Dendritic cell treated with granulocyte-macrophage colony-stimulating factor and Interleukin-4, amounts not matched to agents 40 ng/mL and 50 ng/mL, for 4 days (primary cell): ENCODE measurements at regions not wholly inside any gene's neighbourhood (a gene's known extent, or its start where the extent isn't known, plus 50 kb on each side); places are given as distances from the start of the nearest gene placed in this dataset.

Source experiments
- H3K27ac Mint-ChIP-seq: one replicate; pipeline ENCODE4 v1.8.0; 2022; ENCODE audit warnings: mild to moderate bottlenecking, mixed read lengths
- H3K27me3 Mint-ChIP-seq: one replicate; pipeline ENCODE4 v1.8.0; 2022; ENCODE audit warnings: mild to moderate bottlenecking, mixed read lengths
- H3K36me3 Mint-ChIP-seq: one replicate; pipeline ENCODE4 v1.8.0; 2022; ENCODE audit warnings: low read depth, mixed read lengths
- H3K4me1 Mint-ChIP-seq: one replicate; pipeline ENCODE4 v1.8.0; 2022; ENCODE audit warnings: low read depth, mixed read lengths
- H3K4me3 Mint-ChIP-seq: one replicate; pipeline ENCODE4 v1.8.0; 2022; ENCODE audit warnings: mild to moderate bottlenecking, moderate library complexity, mixed read lengths
- H3K9me3 Mint-ChIP-seq: one replicate; pipeline ENCODE4 v1.8.0; 2022; ENCODE audit warnings: mixed read lengths
- intact Hi-C: fragments of 100-400 bp; cut with micrococcal nuclease; formaldehyde crosslinking; loops from one replicate; pipeline ENCODE4 v1.15.0; 2022

GRCh38 chr1:54464031-54464476 is 57.9 kb upstream of the SSBP3 start:
- Mint-ChIP-seq H3K27me3 (no peaks in the 10 kb centered on the region), H3K27ac (peak overlapping the region; percentile 76), H3K4me3 (no peak overlapping the region), H3K4me1 (peaks cover 57% of the 10 kb centered on the region), H3K36me3 (no peaks in the 10 kb centered on the region), H3K9me3 (no peaks in the 10 kb centered on the region)
- intact Hi-C loops: no loop called here

GRCh38 chr1:54463259-54464030 is 57.3 kb upstream of the SSBP3 start:
- Mint-ChIP-seq H3K36me3 (no peaks in the 10 kb centered on the region), H3K9me3 (no peaks in the 10 kb centered on the region), H3K27me3 (no peaks in the 10 kb centered on the region), H3K27ac (peak overlapping the region; percentile 76), H3K4me1 (peaks cover 58% of the 10 kb centered on the region), H3K4me3 (no peak overlapping the region)
- intact Hi-C loops: no loop called here

- Mint-ChIP-seq H3K4me1 (peaks cover 63% of the 10 kb centered on the region), H3K4me3 (no peak overlapping the region), H3K9me3 (no peaks in the 10 kb centered on the region), H3K36me3 (no peaks in the 10 kb centered on the region), H3K27ac (peak overlapping the region; percentile 76), H3K27me3 (no peaks in the 10 kb centered on the region)
- intact Hi-C loops: no loop called here
Observed at GRCh38 chr1:54462597-54463258, 56.5 kb upstream of the SSBP3 start.

- no peaks in the 10 kb centered on the region for H3K9me3 Mint-ChIP-seq
- intact Hi-C loops: no loop called here
- no peaks in the 10 kb centered on the region for H3K36me3 Mint-ChIP-seq
- H3K4me1 Mint-ChIP-seq: peaks cover 63% of the 10 kb centered on the region
- peak overlapping the region; percentile 76 for H3K27ac Mint-ChIP-seq
- H3K27me3 Mint-ChIP-seq: no peaks in the 10 kb centered on the region
- H3K4me3 Mint-ChIP-seq: no peak overlapping the region
Observed at GRCh38 chr1:54461731-54462596, 55.8 kb upstream of the SSBP3 start.

GRCh38 chr1:54460861-54461387 is 54.7 kb upstream of the SSBP3 start:
- intact Hi-C loops: no loop called here
- peak overlapping the region; percentile 39 for H3K27ac Mint-ChIP-seq
- no peaks in the 10 kb centered on the region for H3K9me3 Mint-ChIP-seq

GRCh38 chr1:54460351-54460750 is 54.2 kb upstream of the SSBP3 start:
- Mint-ChIP-seq H3K36me3 (no peaks in the 10 kb centered on the region), H3K9me3 (no peaks in the 10 kb centered on the region), H3K4me3 (no peak overlapping the region), H3K27ac (no peak overlapping the region), H3K27me3 (no peaks in the 10 kb centered on the region), H3K4me1 (peaks cover 64% of the 10 kb centered on the region)
- intact Hi-C loops: no loop called here

More at GRCh38 chr1:54460861-54461387, 54.7 kb upstream of the SSBP3 start:
- no peaks in the 10 kb centered on the region for H3K27me3 Mint-ChIP-seq
- H3K4me1 Mint-ChIP-seq: peaks cover 67% of the 10 kb centered on the region
- H3K4me3 Mint-ChIP-seq: no peak overlapping the region
- H3K36me3 Mint-ChIP-seq: no peaks in the 10 kb centered on the region

- Mint-ChIP-seq H3K27me3 (no peaks in the 10 kb centered on the region), H3K4me3 (no peak overlapping the region), H3K4me1 (peaks cover 59% of the 10 kb centered on the region), H3K27ac (no peak overlapping the region), H3K9me3 (no peaks in the 10 kb centered on the region), H3K36me3 (no peaks in the 10 kb centered on the region)
- intact Hi-C loops: no loop called here
Observed at GRCh38 chr1:54459726-54460191, 53.6 kb upstream of the SSBP3 start.

GRCh38 chr1:54459140-54459539 is 52.9 kb upstream of the SSBP3 start:
- Mint-ChIP-seq H3K27me3 (no peaks in the 10 kb centered on the region), H3K4me1 (peaks cover 52% of the 10 kb centered on the region), H3K36me3 (no peaks in the 10 kb centered on the region), H3K4me3 (no peak overlapping the region), H3K27ac (no peak overlapping the region), H3K9me3 (no peaks in the 10 kb centered on the region)
- intact Hi-C loops: no loop called here

GRCh38 chr1:54456921-54457529 is 50.8 kb upstream of the SSBP3 start:
- Mint-ChIP-seq H3K4me3 (no peak overlapping the region), H3K27me3 (peaks cover 4% of the 10 kb centered on the region), H3K36me3 (no peaks in the 10 kb centered on the region), H3K27ac (peak overlapping the region; percentile 27), H3K9me3 (peaks cover 9% of the 10 kb centered on the region), H3K4me1 (peaks cover 38% of the 10 kb centered on the region)
- intact Hi-C loops: no loop called here

- intact Hi-C loops: no loop called here
- Mint-ChIP-seq H3K36me3 (no peaks in the 10 kb centered on the region), H3K27ac (no peak overlapping the region), H3K9me3 (peaks cover 14% of the 10 kb centered on the region), H3K27me3 (peaks cover 4% of the 10 kb centered on the region), H3K4me3 (no peak overlapping the region), H3K4me1 (peaks cover 32% of the 10 kb centered on the region)
Observed at GRCh38 chr1:54456361-54456760, 50.2 kb upstream of the SSBP3 start.
